Trophoblast cell (in vitro differentiated cells and primary cell): ENCODE measurements at regions not wholly inside any gene's neighbourhood (a gene's known extent, or its start where the extent isn't known, plus 50 kb on each side); places are given as distances from the start of the nearest gene placed in this dataset.

Experiments used
- DNase-seq, 2 donors: peaks; one replicate each; pipeline ENCODE4 v3.0.0-alpha.2; 2016
- H2AFZ ChIP-seq: 2 replicates; pipeline ENCODE4 v1.6.1; 2013; ENCODE audit warnings: low read length, moderate library complexity, mild to moderate bottlenecking; ENCODE audit not compliant: insufficient read depth, poor library complexity
- H2AK5ac ChIP-seq: 2 replicates; pipeline ENCODE4 v1.6.1; 2013; ENCODE audit warnings: mild to moderate bottlenecking, low read length
- H2BK120ac ChIP-seq: 2 replicates; pipeline ENCODE4 v1.6.1; 2013; ENCODE audit warnings: low read length, mild to moderate bottlenecking, moderate library complexity; ENCODE audit not compliant: insufficient read depth, poor library complexity
- H2BK12ac ChIP-seq: 2 replicates; pipeline ENCODE4 v1.6.1; 2013; ENCODE audit warnings: mild to moderate bottlenecking, low read length, moderate library complexity
- H2BK5ac ChIP-seq: 2 replicates; pipeline ENCODE4 v1.6.1; 2013; ENCODE audit warnings: low read length, low read depth, moderate library complexity, mild to moderate bottlenecking; ENCODE audit not compliant: poor library complexity
- H3K14ac ChIP-seq: 2 replicates; pipeline ENCODE4 v1.6.1; 2013; ENCODE audit warnings: mild to moderate bottlenecking, low read length
- H3K18ac ChIP-seq: 2 replicates; pipeline ENCODE4 v1.6.1; 2013; ENCODE audit warnings: mild to moderate bottlenecking, low read length
- H3K23ac ChIP-seq: 2 replicates; pipeline ENCODE4 v1.6.1; 2013; ENCODE audit warnings: low read length
- H3K27ac ChIP-seq: 2 replicates; pipeline ENCODE4 v1.5.1; 2013; ENCODE audit warnings: low read depth, mild to moderate bottlenecking, inconsistent platforms, low read length, moderate library complexity
- H3K27me3 ChIP-seq: 2 replicates; pipeline ENCODE4 v1.6.1; 2013; ENCODE audit warnings: inconsistent platforms, mild to moderate bottlenecking, low read length, moderate library complexity; ENCODE audit not compliant: insufficient read depth
- H3K36me3 ChIP-seq, 2 experiments: 1 replicate in 1 of 2; 2 replicates in 1 of 2; pipeline ENCODE4 v1.6.1; 2013; ENCODE audit warnings: low read length in 2 of 2, mild to moderate bottlenecking in 2 of 2, moderate library complexity in 1 of 2; ENCODE audit not compliant: insufficient read depth in 2 of 2, control insufficient read depth in 1 of 2
- H3K4ac ChIP-seq: 2 replicates; pipeline ENCODE4 v1.6.1; 2013; ENCODE audit warnings: low read depth, mild to moderate bottlenecking, low read length, moderate library complexity
- H3K4me1 ChIP-seq, 2 experiments: 1 replicate in 1 of 2; 2 replicates in 1 of 2; pipeline ENCODE4 v1.6.1; 2013; ENCODE audit warnings: low read length in 2 of 2, mild to moderate bottlenecking in 2 of 2, moderate library complexity in 1 of 2; ENCODE audit not compliant: insufficient read depth in 2 of 2, control insufficient read depth in 1 of 2
- H3K4me2 ChIP-seq: 2 replicates; pipeline ENCODE4 v1.6.1; 2013; ENCODE audit warnings: inconsistent platforms, mild to moderate bottlenecking, low read length, moderate library complexity
- H3K4me3 ChIP-seq: 2 replicates; pipeline ENCODE4 v1.5.1; 2013; ENCODE audit warnings: mild to moderate bottlenecking, low read depth, low read length, inconsistent platforms
- H3K79me1 ChIP-seq: one replicate; pipeline ENCODE4 v1.6.1; 2013; ENCODE audit warnings: low read length
- H3K79me2 ChIP-seq: 2 replicates; pipeline ENCODE4 v1.6.1; 2013; ENCODE audit warnings: low read length, mild to moderate bottlenecking; ENCODE audit not compliant: control insufficient read depth, insufficient read depth, poor library complexity
- H3K9ac ChIP-seq: 2 replicates; pipeline ENCODE4 v1.6.1; 2013; ENCODE audit warnings: mild to moderate bottlenecking, low read length
- H3K9me3 ChIP-seq: 2 replicates; pipeline ENCODE4 v1.6.1; 2013; ENCODE audit warnings: low read depth, mild to moderate bottlenecking, control low read depth, inconsistent platforms, low read length; ENCODE audit not compliant: insufficient read depth
- H4K12ac ChIP-seq: 2 replicates; pipeline ENCODE4 v1.6.1; 2013; ENCODE audit warnings: low read depth, mild to moderate bottlenecking, low read length, moderate library complexity
- H4K8ac ChIP-seq: 2 replicates; pipeline ENCODE4 v1.6.1; 2013; ENCODE audit warnings: low read depth, mild to moderate bottlenecking, low read length, moderate library complexity
- H4K91ac ChIP-seq: one replicate; pipeline ENCODE4 v1.6.1; 2013; ENCODE audit warnings: low read depth, mild to moderate bottlenecking, low read length, moderate library complexity
- WGBS: extraction: QIAGEN DNeasy Blood & Tissue Kit; methylation state at CpG from one replicate; pipeline ENCODE4 v1.1.7; 2013; ENCODE audit warnings: missing lambda C conversion rate; ENCODE audit not compliant: insufficient read length, insufficient coverage; ENCODE audit errors: extremely low coverage; 5-methylcytosine and 5-hydroxymethylcytosine counted together

GRCh38 chr13:81473366-81473899 is 1132.5 kb upstream of the SPRY2 start:
- no peaks in the 10 kb centered on the region for H3K27me3 ChIP-seq
- H2BK12ac ChIP-seq: no peak overlapping the region
- H2AFZ ChIP-seq: no peak overlapping the region
- H2BK5ac ChIP-seq: no peak overlapping the region
- no peak overlapping the region for H4K8ac ChIP-seq
- H3K9ac ChIP-seq: no peak overlapping the region
- WGBS: no CpG with 5 or more reads among the region's 3 CpGs
- no peaks in the 10 kb centered on the region for H3K79me1 ChIP-seq
- no peaks in the 10 kb centered on the region for H3K4me1 ChIP-seq
- H3K27ac ChIP-seq: no peak overlapping the region
- no peak overlapping the region for H2AK5ac ChIP-seq
- no peaks in the 10 kb centered on the region for H3K9me3 ChIP-seq
- no peak overlapping the region for H3K4me2 ChIP-seq
- H3K79me2 ChIP-seq: no peaks in the 10 kb centered on the region
- peak; percentile 27 to 69 for DNase-seq
- no peak overlapping the region for H4K12ac ChIP-seq
- no peak overlapping the region for H3K4me3 ChIP-seq
- H4K91ac ChIP-seq: no peak overlapping the region
- no peak overlapping the region for H3K14ac ChIP-seq
- H2BK120ac ChIP-seq: no peak overlapping the region
- H3K18ac ChIP-seq: no peak overlapping the region
- no peak overlapping the region for H3K23ac ChIP-seq
- no peak overlapping the region for H3K4ac ChIP-seq
- H3K36me3 ChIP-seq: no peaks in the 10 kb centered on the region

GRCh38 chr13:81458170-81458569 is 1117.2 kb upstream of the SPRY2 start:
- no peak overlapping the region for H2BK5ac ChIP-seq
- no peak overlapping the region for H2AK5ac ChIP-seq
- no peak overlapping the region for H4K12ac ChIP-seq
- H3K79me2 ChIP-seq: no peaks in the 10 kb centered on the region
- no peak overlapping the region for H3K18ac ChIP-seq
- H3K4me1 ChIP-seq: no peaks in the 10 kb centered on the region
- no peak overlapping the region for H3K27ac ChIP-seq
- no peak overlapping the region for H3K9ac ChIP-seq
- no peaks in the 10 kb centered on the region for H3K79me1 ChIP-seq
- H2BK120ac ChIP-seq: no peak overlapping the region
- no peak overlapping the region for H4K8ac ChIP-seq
- H3K27me3 ChIP-seq: no peaks in the 10 kb centered on the region
- H2BK12ac ChIP-seq: no peak overlapping the region
- no peaks in the 10 kb centered on the region for H3K9me3 ChIP-seq
- no peaks in the 10 kb centered on the region for H3K36me3 ChIP-seq
- no peak overlapping the region for H3K4me2 ChIP-seq
- H3K4me3 ChIP-seq: no peak overlapping the region
- no peak for DNase-seq
- no peak overlapping the region for H3K4ac ChIP-seq
- no peak overlapping the region for H3K14ac ChIP-seq
- WGBS: no CpG with 5 or more reads among the region's 3 CpGs
- H2AFZ ChIP-seq: no peak overlapping the region
- H3K23ac ChIP-seq: no peak overlapping the region
- no peak overlapping the region for H4K91ac ChIP-seq

GRCh38 chr13:81446441-81446840 is 1105.5 kb upstream of the SPRY2 start:
- Histone ChIP-seq H3K9ac (no peak overlapping the region), H4K8ac (no peak overlapping the region), H2BK5ac (no peak overlapping the region), H2AK5ac (no peak overlapping the region), H3K4me1 (peaks cover 0 to 1% of the 10 kb centered on the region in 2 experiments), H4K12ac (no peak overlapping the region), H2BK12ac (no peak overlapping the region), H3K27ac (no peak overlapping the region), H2AFZ (no peak overlapping the region), H4K91ac (no peak overlapping the region), H3K9me3 (no peaks in the 10 kb centered on the region), H3K79me2 (no peaks in the 10 kb centered on the region), H2BK120ac (no peak overlapping the region), H3K4me3 (no peak overlapping the region), H3K4ac (no peak overlapping the region), H3K27me3 (no peaks in the 10 kb centered on the region), H3K14ac (no peak overlapping the region), H3K79me1 (no peaks in the 10 kb centered on the region), H3K36me3 (no peaks in the 10 kb centered on the region), H3K23ac (no peak overlapping the region), H3K18ac (no peak overlapping the region), H3K4me2 (no peak overlapping the region)
- no peak for DNase-seq

- H3K36me3 ChIP-seq: no peaks in the 10 kb centered on the region
- no peak overlapping the region for H2BK12ac ChIP-seq
- no peak overlapping the region for H2AFZ ChIP-seq
- no peak overlapping the region for H4K12ac ChIP-seq
- no peak overlapping the region for H3K4me3 ChIP-seq
- no peak overlapping the region for H4K8ac ChIP-seq
- H2BK120ac ChIP-seq: no peak overlapping the region
- H3K27me3 ChIP-seq: no peaks in the 10 kb centered on the region
- no peak overlapping the region for H4K91ac ChIP-seq
- WGBS: no CpG with 5 or more reads among the region's 1 CpG
- no peak overlapping the region for H3K9ac ChIP-seq
- no peak overlapping the region for H2BK5ac ChIP-seq
- no peak overlapping the region for H3K4me2 ChIP-seq
- no peaks in the 10 kb centered on the region for H3K79me2 ChIP-seq
- no peaks in the 10 kb centered on the region for H3K9me3 ChIP-seq
- no peak overlapping the region for H2AK5ac ChIP-seq
- H3K4ac ChIP-seq: no peak overlapping the region
- H3K27ac ChIP-seq: no peak overlapping the region
- H3K23ac ChIP-seq: no peak overlapping the region
- H3K4me1 ChIP-seq: peaks cover 0 to 1% of the 10 kb centered on the region in 2 experiments
- no peak overlapping the region for H3K18ac ChIP-seq
- no peaks in the 10 kb centered on the region for H3K79me1 ChIP-seq
- no peak overlapping the region for H3K14ac ChIP-seq
- DNase-seq: peak in 1 of 2 donors; percentile 41
These were observed 1102.0 kb upstream of the SPRY2 start for GRCh38 chr13:81442904-81443303.
